GM12865 (cell line): ENCODE measurements at regions not wholly inside any gene's neighbourhood (a gene's known extent, or its start where the extent isn't known, plus 50 kb on each side); places are given as distances from the start of the nearest gene placed in this dataset.

ENCODE experiments used
- DNase-seq: peaks from one replicate; pipeline ENCODE4 v3.0.0; 2010; ENCODE audit warnings: low read depth
- H3K4me3 ChIP-seq: 2 replicates; pipeline ENCODE4 v1.5.1; 2011; ENCODE audit warnings: mild to moderate bottlenecking, low read depth, low read length, control low read depth
- TF ChIP-seq, protein P1 (sequence below): IDR thresholded peaks from 2 replicates; pipeline ENCODE4 v1.5.1; 2011; ENCODE audit warnings: low read length, control low read depth, low read depth, inconsistent platforms; ENCODE audit not compliant: insufficient read depth; ENCODE audit errors: missing control alignments

DNA sequence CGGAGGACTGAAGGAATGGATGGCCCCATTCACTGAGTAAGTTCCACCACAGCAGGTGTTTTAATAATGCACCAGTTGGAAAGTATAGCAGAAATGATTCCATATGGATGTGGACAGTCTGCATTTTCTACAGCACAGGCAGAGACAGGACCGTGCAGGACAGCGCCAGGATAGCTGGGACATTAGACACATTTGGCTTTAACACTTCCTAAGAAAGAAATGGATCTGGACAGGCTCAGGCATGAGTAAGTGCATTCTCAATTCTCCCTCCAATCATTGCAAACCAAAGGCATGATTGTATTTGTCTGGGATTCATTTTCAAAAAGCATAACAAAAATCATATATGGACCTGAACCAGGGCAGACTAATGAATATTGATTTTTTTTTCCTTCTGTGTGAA is 233.0 kb upstream of the POU2AF2 start:
- no peak overlapping the region for H3K4me3 ChIP-seq
- DNase-seq = no peak
- TF ChIP-seq, protein P1, sequence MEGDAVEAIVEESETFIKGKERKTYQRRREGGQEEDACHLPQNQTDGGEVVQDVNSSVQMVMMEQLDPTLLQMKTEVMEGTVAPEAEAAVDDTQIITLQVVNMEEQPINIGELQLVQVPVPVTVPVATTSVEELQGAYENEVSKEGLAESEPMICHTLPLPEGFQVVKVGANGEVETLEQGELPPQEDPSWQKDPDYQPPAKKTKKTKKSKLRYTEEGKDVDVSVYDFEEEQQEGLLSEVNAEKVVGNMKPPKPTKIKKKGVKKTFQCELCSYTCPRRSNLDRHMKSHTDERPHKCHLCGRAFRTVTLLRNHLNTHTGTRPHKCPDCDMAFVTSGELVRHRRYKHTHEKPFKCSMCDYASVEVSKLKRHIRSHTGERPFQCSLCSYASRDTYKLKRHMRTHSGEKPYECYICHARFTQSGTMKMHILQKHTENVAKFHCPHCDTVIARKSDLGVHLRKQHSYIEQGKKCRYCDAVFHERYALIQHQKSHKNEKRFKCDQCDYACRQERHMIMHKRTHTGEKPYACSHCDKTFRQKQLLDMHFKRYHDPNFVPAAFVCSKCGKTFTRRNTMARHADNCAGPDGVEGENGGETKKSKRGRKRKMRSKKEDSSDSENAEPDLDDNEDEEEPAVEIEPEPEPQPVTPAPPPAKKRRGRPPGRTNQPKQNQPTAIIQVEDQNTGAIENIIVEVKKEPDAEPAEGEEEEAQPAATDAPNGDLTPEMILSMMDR = no peak

DNA sequence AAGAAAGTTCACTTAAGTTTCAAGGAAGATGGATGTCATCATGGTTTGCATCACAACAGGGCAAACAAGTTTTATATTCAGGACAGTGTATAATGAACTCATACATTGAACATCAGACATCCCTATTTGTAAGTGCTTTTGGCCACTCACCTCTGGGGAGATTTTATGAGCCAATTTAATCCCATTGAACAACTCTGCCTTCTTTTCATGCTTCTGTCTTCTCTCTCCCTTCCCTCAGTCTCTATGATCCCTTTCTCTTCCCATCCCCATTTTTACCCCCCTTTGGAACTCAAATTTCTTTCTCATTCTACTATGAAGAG is 234.3 kb upstream of the POU2AF2 start:
- TF ChIP-seq, protein P1 = no peak
- DNase-seq = no peak

DNA sequence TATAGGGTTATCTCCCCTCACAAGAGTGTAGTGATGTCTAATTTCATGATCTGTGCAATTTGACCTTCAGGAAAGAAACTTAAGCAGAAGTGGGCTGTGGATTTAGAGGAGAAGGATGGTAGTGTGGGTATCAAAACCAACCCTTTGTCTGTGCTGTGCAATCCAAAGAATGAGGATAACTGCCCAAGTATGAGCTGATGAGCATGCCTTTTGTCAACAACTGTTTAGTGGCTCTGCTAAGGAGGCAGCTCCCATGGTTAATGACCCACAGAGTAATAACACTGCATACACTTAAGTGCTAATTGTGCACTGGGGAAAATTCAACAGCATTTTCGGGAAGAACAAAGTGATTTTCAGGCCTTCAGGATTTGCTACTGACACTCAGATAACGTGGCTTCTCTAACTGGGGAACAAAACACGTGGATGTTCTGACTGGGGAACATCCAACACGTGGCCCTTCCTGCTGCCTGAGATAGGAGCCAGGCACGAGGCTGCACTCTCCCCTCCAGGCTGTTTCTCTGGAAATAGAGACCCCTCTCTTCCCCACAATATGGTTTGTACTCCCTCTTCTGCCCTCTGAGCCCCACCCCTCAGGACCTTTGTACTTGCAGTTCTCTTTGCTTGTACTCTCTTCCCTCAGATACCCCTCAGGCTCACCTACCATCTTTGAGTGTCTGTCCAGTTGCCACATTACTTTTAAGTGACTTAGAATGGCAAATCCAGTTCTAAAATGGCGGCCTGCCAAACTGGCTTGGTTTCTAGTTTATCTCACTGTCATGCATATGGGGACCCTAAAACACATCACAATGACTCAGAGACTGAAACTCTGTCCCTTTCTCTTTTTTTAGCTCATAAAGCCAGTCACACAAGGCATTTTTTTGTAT is 234.9 kb upstream of the POU2AF2 start:
- TF ChIP-seq, protein P1 = no peak
- H3K4me3 ChIP-seq = no peak overlapping the region
- no peak for DNase-seq

More for the DNA sequence above, 234.3 kb upstream of the POU2AF2 start:
- no peak overlapping the region for H3K4me3 ChIP-seq

DNA sequence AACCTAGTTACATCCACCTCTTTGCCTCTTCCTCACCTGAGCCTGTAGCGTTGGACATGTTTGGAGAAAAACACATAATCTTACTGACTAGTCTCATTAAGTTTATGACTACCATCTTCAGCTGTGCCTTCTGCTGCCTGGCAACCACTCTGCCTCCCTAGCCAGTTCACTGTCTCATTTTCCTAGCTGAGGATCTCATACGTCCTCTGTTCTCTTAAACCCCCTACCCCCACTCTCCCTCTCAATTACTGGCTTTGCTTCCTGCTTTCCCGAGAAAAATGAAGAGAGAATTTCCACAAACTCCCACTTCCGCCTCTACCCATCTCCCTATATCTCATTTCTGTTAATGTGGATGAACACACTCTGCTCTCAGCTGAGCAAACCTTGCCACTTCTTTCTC is 239.3 kb upstream of the POU2AF2 start:
- no peak overlapping the region for H3K4me3 ChIP-seq
- TF ChIP-seq, protein P1 = no peak
- DNase-seq = no peak

DNA sequence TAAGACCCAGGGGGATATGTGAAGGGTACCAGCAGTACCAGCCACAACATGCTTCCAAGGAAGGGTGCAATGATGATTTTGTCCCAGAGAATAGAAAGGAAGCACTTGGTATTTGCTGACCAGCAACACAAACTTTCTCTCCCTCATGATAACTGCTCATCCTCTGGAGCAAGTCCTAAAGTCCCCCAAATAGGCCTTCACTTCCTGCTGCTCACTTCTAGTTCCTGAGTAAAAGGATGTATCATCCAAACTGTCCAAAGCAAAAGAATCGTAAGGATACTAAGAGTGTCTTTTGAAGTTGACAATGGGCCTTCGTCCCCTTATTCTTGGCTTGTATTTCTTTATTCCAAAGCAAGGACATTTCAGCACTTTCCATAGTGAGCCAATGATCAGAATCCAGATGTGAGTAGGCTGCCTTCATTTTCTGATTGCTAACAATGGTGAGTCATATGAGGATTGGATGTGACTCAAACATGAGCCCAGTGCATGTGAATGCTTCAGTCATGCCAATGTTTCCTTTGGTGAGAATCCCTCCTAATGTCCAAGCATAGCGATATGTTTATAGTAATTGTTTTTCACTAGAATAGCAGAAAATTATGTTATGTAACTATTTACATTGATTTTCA is 243.4 kb upstream of the POU2AF2 start:
- TF ChIP-seq, protein P1 = no peak
- DNase-seq = no peak
- no peak overlapping the region for H3K4me3 ChIP-seq

DNA sequence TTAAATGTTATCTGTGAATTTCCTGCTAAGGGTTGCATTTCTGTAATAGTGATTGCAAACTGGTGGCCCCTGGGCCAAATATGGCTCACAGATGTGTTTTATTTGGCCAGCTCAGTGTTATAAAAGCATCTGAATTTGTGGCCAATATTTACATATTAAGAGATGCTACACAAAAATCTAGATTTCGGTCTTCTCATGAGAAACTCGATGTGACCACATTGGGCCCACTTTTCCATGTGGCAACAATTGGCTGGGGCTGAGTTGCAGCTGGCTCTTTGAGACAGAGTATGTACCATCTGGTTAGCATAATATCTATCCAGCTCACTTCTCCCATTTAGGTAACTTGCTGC is 244.5 kb upstream of the POU2AF2 start:
- DNase-seq = no peak
- H3K4me3 ChIP-seq = no peak overlapping the region
- TF ChIP-seq, protein P1 = no peak
